OCI-LY1 (cell line): ENCODE measurements at regions not wholly inside any gene's neighbourhood (a gene's known extent, or its start where the extent isn't known, plus 50 kb on each side); places are given as distances from the start of the nearest gene placed in this dataset.

Experiments
- EZH2 ChIP-seq: fragments of 200-600 bp; sonication (generic), shearing (Covaris generic); IDR thresholded peaks from 2 replicates; pipeline ENCODE4 v1.8.0; 2017; ENCODE audit warnings: borderline replicate concordance, mixed run types, mild to moderate bottlenecking, antibody characterized with exemption, low read length, moderate library complexity, mixed read lengths
- TF ChIP-seq, protein P1 (sequence below): fragments of 200-600 bp; sonication (generic), shearing (Covaris generic); IDR thresholded peaks from 2 replicates; pipeline ENCODE4 v1.5.1; 2017; ENCODE audit warnings: mild to moderate bottlenecking, antibody characterized with exemption, low read length, moderate library complexity, mixed read lengths

- TF ChIP-seq, protein P1, sequence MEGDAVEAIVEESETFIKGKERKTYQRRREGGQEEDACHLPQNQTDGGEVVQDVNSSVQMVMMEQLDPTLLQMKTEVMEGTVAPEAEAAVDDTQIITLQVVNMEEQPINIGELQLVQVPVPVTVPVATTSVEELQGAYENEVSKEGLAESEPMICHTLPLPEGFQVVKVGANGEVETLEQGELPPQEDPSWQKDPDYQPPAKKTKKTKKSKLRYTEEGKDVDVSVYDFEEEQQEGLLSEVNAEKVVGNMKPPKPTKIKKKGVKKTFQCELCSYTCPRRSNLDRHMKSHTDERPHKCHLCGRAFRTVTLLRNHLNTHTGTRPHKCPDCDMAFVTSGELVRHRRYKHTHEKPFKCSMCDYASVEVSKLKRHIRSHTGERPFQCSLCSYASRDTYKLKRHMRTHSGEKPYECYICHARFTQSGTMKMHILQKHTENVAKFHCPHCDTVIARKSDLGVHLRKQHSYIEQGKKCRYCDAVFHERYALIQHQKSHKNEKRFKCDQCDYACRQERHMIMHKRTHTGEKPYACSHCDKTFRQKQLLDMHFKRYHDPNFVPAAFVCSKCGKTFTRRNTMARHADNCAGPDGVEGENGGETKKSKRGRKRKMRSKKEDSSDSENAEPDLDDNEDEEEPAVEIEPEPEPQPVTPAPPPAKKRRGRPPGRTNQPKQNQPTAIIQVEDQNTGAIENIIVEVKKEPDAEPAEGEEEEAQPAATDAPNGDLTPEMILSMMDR, result no peak
- TF ChIP-seq EZH2, result no peak
Measured at GRCh38 chr13:109872864-109873263, 86.5 kb upstream of the IRS2 start.
